ENCODE measurements at regions not wholly inside any gene's neighbourhood (a gene's known extent, or its start where the extent isn't known, plus 50 kb on each side); places are given as distances from the start of the nearest gene placed in this dataset.

DNA sequence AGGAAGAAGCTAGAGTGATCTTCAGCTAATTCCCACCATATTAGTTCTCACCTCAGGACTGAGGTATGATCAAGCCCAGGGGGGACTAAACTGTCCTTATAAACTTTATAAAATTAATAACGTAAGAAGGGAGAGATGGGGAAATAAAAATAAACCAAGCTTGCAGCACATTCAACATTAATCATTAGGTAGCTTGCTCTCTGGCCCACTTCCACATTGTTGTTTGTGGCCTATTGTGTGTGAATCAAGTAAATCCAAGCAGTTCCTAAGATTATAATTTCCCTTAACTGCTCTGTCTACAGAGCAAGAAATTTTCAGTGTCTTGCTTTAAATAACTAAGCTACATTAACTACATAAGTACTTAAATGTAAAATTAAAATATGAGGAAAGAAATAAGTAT is 131.3 kb upstream of the ABCA1 start:
- intact Hi-C loops (cut with micrococcal nuclease): no loop called here
- DNase-seq (no peak), ATAC-seq (ENCODE audit: low read depth) (no peak)
- Mint-ChIP-seq H3K4me1 (peaks cover 7% of the 10 kb centered on the region), H3K36me3 (ENCODE audit: low read depth) (no peaks in the 10 kb centered on the region), H3K27me3 (peaks cover 8% of the 10 kb centered on the region), H3K27ac (no peak overlapping the region), H3K9me3 (no peaks in the 10 kb centered on the region), H3K4me3 (no peak overlapping the region)
- CTCF ChIA-PET: no interaction called here
- TF ChIP-seq, protein P1, sequence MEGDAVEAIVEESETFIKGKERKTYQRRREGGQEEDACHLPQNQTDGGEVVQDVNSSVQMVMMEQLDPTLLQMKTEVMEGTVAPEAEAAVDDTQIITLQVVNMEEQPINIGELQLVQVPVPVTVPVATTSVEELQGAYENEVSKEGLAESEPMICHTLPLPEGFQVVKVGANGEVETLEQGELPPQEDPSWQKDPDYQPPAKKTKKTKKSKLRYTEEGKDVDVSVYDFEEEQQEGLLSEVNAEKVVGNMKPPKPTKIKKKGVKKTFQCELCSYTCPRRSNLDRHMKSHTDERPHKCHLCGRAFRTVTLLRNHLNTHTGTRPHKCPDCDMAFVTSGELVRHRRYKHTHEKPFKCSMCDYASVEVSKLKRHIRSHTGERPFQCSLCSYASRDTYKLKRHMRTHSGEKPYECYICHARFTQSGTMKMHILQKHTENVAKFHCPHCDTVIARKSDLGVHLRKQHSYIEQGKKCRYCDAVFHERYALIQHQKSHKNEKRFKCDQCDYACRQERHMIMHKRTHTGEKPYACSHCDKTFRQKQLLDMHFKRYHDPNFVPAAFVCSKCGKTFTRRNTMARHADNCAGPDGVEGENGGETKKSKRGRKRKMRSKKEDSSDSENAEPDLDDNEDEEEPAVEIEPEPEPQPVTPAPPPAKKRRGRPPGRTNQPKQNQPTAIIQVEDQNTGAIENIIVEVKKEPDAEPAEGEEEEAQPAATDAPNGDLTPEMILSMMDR (IDR thresholded peaks at IDR 0.05): no peak
- POLR2A ChIA-PET: no interaction called here

DNA sequence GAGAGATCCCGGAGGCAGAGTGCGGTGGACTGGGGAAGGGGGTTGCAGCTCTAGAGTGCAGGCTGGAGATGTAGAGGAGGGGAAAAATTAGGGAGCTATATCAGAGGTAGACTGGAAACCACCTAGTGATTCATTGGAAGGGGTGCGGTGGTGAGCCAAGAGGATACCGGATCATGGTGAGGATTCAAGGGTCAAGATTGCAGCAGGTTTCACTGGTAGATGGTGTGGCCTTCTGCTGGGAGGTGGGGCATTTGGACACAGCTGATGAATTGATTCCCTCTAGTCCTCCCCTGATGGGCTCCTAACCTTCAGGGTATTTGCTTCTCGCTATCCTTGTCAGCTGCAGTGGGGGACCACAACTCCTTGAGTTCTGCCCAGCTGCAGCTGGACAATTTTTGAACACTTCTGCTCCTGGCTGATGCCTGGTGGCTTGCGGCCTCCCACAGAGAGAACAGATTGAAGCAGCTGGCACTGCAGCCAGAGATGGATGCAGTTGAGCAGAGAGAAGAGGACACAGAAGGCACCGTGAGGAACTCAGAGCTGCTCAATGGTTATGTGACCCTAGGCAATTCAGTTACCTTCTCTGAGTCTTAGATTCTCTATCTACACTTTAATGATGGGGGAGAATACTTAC is 134.4 kb upstream of the ABCA1 start:
- POLR2A ChIA-PET: no interaction called here
- Mint-ChIP-seq H3K36me3 (ENCODE audit: low read depth) (no peaks in the 10 kb centered on the region), H3K27ac (no peak overlapping the region), H3K4me3 (no peak overlapping the region), H3K4me1 (peaks cover 14% of the 10 kb centered on the region), H3K27me3 (peaks cover 15% of the 10 kb centered on the region), H3K9me3 (no peaks in the 10 kb centered on the region)
- DNase-seq (no peak), ATAC-seq (ENCODE audit: low read depth) (no peak)
- TF ChIP-seq, protein P1 (IDR thresholded peaks at IDR 0.05): no peak
- intact Hi-C loops (cut with micrococcal nuclease): no loop called here
- CTCF ChIA-PET: no interaction called here

DNA sequence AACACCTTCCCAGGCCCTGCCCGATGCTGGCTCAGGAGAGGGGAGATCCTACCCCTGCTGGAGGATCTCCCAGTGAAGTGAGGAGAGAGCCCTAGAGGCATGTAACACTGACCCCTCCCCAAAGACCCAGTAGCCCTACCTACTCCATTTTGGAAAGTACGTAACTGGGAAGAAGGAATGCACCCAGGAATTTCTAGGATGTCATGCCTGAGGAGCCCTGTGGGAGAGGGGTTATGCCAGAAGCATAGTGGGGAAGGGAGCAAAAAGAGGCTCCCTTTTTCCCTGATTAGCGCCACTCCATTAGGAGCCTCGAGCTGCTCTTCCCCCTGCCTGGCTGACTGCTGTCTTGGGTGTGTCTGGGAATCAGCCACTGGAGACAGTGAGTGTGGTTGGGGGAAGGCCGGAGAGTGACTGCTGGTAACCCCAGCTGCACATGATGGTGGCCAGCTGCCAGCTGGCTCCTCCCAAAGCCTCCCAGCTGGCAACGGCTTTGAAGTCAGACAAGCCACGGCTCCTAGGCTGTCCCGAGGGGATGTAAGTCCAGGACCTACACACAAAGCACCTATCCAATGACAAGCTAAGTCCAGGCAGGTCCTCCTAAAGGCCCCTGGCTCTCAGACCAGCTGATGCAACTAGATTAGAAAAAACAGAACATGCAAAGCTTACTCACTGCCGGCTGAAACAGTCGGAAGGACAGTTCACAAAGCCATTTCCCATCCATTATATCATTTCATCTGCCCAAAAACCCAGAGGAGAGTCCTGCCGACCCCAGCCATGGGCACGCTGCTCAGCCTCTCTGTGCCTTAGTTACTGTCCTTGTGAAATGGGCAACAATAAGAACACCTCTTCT is 136.5 kb upstream of the ABCA1 start:
- H3K4me1 Mint-ChIP-seq: peaks cover 14% of the 10 kb centered on the region
- DNase-seq (no peak), ATAC-seq (ENCODE audit: low read depth) (no peak)
- TF ChIP-seq, protein P1 (IDR thresholded peaks at IDR 0.05): no peak
- no peaks in the 10 kb centered on the region for H3K36me3 Mint-ChIP-seq (ENCODE audit: low read depth)
- CTCF ChIA-PET: no interaction called here
- no peak overlapping the region for H3K4me3 Mint-ChIP-seq
- H3K9me3 Mint-ChIP-seq: no peaks in the 10 kb centered on the region
- H3K27ac Mint-ChIP-seq: no peak overlapping the region
- peaks cover 15% of the 10 kb centered on the region for H3K27me3 Mint-ChIP-seq
- POLR2A ChIA-PET: interaction anchor here (0.5 kb wide), 1 partner anchor 137 kb away, joined by 3 read pairs; no protein-coding TSS in a partner anchor
- intact Hi-C loops (cut with micrococcal nuclease): no loop called here

DNA sequence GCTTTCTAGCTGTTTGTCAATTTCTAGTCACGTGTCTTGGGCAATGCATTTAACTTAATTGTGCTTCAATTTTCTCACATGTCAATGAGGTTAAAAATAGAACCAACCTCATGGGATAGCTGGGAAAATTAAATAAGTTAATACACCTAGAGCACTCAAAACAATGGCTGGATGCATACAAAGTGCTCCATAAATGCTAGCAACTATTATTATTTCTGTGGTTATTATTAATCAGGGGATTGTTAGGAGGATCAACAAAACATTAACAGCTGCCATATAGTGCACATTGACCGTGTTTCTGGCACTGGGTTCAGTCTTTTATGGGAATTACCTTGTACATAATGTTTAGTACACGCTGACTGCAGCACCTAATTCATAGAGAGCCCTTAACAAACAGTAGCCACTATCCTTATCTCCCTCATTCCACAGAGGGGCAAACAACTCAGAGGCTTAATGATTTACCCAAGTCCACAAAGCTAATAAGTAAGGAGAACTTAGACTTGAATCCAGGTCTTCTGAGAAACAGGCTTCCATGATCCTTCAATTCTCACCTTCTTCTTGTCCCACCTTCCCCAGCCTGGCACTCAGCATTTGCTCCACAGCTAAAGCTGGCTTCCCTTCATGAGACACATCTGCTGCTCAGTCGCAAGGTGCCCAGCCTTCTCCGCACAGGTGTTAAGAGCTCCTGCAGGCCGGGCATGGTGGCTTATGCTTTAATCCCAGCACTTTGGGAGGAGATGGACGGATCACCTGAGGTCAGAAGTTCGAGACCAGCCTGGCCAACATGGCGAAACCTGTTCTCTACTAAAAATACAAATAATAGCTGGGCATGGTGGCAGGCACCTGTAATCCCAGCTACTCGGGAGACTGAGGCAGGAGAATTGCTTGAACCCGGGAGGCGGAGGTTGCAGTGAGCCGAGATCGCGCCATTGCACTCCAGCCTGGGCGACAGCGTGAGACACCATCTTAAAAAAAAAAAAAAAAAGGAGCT is 137.4 kb upstream of the ABCA1 start:
- Mint-ChIP-seq H3K36me3 (ENCODE audit: low read depth) (no peaks in the 10 kb centered on the region), H3K4me3 (no peak overlapping the region), H3K4me1 (peaks cover 14% of the 10 kb centered on the region), H3K27ac (no peak overlapping the region), H3K9me3 (no peaks in the 10 kb centered on the region), H3K27me3 (peaks cover 14% of the 10 kb centered on the region)
- intact Hi-C loops (cut with micrococcal nuclease): no loop called here
- ATAC-seq (ENCODE audit: low read depth): no peak
- DNase-seq: no peak
- ChIA-PET POLR2A (interaction anchor here (0.5 kb wide), 1 partner anchor 138 kb away, joined by 3 read pairs; no protein-coding TSS in a partner anchor), CTCF (no interaction called here)
- TF ChIP-seq, protein P1 (IDR thresholded peaks at IDR 0.05): no peak
